Tongue (tissue), 1 donor: ENCODE measurements at regions not wholly inside any gene's neighbourhood (a gene's known extent, or its start where the extent isn't known, plus 50 kb on each side); places are given as distances from the start of the nearest gene placed in this dataset.

Source experiments
- DNase-seq: peaks from one replicate; pipeline ENCODE4 v3.0.0-alpha.2; 2015

DNA sequence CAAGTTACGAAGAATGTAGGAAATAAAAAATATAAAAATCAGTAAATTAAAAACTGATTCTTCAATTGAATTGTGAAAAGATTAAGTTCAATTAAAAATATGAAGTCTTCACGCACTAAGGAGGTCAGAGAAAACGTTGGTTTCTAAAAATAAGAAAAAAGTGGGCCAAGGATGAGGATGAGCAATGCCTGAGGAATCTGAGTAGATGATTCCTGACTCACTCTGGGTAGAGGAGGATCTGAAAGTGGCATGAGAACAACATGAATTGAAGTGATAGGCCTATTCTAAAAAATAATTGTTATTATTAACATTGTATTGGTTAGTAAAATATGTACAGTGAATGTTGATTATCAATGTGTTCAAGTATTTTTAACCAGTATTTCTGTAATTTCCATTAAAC lies 444.2 kb downstream of the GRIA2 start:
- DNase-seq, result no peak

DNA sequence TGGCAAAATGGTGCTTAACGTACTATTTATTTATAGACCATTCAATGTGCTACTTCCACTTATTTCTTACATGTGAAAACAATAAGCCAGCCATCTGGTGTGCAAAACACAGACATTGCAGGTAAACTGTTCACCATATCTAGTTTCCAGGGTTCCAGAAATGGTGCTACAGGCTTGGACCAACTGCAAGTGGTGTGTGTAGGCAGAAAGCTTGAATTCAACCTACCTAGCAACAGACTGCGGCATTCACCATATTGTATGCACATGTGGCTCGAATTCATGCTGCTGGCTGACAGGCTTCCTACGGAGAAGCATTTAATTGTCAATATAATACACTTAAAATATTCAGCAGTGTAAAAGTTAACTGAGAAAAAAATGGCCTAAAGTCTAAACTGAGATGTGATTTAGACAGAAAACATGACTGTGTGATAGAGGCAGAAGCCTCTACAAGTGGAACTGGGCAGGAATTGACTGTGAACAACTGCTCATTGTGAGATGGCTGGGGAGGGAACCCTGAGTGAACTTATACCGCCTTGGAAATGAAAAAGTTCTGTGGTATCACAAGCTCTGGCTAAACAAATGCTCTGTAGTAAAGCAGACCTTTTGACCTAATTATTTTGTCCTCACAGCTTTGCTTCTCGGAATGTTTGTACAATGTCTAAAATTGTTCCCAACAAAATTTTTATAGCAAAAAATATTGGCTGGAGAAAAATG lies 434.7 kb downstream of the GRIA2 start:
- peak; percentile 19 for DNase-seq

DNA sequence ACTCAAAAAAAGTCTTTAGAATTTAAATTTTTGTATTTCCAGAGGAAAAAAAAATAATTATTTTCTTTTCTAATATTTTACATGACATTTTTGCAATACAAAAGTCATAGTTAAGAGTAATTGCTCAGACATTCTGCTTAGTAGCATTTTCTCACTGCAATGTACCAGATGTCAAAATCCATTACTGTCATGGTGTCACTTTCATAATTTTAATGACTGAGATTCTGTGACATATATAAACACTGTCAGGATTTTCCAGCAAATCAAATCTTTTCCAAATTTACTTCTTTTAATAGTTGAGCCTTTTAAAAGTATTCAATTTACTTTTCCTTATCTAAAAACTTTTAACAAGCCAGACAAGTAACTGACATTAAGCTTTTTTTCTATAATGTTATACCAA lies 422.7 kb downstream of the GRIA2 start:
- DNase-seq, result no peak

DNA sequence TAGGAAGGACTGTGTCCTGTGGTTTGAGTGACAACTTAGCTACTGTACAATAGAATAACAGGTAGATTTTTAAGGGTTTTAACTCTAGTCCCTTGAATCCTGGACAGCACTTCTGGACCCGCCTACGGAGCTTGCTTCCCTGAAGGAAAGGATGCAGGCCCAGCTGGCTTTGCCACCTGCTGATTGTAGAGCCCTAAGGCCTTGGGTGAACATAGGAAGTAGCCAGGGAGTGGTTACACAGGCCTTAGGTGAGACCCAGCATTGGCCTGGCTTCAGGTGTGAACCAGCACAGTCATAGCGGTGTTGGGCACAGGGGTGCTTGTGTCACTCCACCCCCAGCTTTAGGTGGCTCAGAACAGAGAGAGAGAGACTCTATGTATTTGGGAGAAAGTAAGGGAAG lies 413.5 kb downstream of the GRIA2 start:
- DNase-seq, result no peak

DNA sequence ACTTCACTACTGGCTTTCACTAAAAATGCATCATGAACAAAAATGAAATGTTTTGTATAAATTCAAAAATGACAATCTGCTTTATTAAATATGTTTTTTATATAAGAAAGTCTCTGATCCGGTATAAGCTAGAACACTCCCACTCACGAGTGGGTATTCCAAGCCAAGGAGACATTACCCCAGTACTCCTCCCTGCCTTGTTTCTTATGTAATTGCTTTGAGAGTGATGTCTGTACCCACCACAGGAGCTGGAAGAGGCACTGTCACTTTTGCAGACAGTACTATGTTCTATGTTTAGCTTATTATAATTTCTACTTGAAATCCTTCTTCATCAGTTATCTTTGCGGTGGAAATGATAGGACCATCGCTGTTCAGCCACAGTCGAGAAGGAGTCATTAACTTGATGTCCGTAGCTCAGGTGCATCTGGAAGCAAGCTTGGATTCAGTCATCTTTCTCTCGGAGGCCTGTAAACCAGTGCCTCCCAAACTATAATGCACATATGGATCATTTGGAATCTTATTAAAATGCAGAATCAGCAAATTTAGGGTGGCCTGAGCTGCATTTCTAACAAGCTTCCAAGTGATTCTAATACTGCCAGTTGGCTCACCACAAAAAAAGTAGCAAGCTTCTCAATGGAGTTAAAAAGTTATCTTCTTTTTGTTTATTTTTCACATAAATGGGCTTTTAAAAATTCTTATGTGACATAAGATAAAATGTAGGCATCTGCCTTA lies 396.4 kb downstream of the GRIA2 start:
- DNase-seq, result no peak

DNA sequence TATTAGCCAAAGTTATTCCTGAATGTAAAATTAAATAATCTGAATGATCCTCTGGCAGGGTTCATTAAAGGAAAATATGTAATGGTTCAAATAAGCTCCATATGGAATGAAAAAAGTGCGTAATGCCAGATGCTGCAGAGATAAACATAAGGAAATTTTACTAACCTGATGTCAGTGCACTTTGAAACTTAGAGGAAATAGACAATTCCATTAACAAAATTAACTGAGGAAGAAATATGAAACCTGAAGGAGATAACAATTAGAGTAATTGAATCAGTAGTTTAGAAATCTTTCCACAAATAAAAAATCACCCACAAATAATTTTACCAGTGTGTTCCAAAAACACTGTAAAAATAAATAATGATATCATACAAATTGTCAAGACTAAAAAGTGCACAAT lies 387.5 kb downstream of the GRIA2 start:
- no peak for DNase-seq

DNA sequence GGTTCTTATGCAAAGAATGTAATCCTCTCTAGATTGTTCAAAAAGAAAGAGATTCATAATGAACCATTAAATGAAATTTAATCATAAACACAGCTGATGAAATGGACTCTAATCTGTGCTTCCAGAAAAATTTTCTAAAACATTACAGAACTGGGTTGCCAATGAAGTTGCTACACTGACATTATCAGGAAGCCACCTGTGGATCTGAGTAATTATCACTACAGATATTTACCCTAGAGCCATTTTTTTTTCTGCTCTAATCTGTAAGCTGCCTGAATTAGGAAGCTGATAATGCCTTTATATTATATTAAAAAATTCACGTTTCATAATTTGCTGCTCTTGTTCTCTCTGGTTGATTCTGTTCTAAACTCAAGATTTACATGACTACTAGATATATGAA lies 380.1 kb downstream of the GRIA2 start:
- DNase-seq, result no peak

DNA sequence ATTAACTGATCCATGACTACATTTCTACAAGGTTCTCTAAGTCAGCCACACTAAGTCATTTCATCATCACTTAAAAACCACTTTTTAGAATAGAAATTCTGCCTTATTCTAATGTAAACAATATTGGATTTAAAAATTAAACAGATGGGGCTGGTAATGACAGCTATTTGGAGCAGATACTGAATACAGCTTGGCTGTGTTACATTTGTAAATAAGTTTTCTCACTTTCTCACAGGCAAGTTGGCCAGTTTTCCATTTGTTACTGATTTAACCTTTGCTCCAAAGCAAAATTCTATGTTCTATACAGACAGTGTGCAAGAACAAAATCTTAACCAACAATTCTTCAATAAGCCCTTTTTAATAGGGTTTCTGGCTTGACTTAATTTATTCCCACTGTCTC lies 370.7 kb downstream of the GRIA2 start:
- DNase-seq, result peak; percentile 56

DNA sequence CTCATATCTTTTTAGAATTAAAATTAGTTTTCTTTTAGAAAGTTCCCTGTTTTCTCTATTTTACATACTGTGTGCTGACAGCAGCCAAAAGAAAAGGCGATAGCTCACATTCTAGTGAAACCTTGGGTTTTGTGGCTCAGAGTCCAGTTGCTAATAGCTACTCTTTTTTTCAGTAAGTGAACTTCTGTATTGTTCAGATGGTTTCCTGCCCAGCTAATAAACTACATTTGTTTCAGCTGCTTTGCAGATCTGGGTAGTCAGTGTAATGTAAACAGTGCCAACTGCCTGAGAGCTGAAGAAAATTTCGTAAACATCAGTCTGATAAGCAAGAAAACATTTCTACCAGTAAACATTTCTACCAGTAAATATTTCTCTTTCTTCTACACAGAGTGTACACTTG lies 370.2 kb downstream of the GRIA2 start:
- DNase-seq, result no peak

DNA sequence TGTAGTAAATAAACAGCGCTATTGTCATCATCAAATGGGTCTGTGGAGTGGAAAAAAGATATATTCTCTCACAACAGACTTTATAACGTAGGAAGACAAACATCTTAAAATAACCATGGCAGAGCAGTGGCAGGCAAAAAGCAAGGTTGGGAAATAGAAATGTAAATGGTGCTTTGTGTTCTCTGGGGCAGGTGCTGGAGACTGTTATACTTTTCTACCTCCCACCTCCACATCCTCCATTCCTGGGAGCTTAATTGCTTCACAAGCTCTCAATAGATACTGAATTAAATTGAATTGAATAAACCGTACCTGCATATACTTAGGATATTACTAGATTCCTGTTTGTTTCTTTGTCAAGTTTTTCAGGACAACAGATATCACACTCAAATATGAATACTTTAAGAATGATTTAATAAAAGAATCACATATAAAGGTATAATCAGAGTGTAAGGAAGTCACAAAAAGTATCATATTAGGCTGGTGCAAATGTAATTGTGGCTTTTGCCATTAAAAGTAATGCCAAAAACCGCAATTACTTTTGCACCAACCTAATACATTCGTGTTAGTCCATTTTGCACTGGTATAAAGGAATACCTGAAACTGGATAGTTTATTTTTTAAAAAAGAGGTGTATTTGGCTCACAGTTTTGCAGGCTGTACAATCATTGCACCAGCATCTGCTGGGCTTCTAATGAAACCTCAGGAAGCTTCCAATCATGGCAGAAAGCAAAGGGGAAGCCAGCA lies 367.3 kb downstream of the GRIA2 start:
- no peak for DNase-seq

DNA sequence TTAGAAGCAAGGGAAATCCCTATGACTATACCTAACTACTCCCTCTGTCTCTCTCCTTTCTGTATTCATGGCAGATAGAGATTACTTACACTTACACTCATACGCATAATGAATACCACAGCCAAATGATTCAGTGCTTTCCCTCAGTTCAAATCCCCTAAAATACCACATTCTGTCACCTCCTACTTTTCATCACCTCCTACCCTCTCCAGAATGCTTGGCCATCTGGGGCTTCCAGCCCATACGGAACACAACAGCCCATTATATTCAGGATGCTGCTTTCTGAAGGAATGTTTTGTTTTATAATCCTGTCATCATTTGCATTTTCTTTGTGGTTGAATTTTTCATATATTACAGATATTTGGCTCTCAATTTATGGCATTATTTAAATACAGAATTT lies 361.6 kb downstream of the GRIA2 start:
- DNase-seq, result no peak

DNA sequence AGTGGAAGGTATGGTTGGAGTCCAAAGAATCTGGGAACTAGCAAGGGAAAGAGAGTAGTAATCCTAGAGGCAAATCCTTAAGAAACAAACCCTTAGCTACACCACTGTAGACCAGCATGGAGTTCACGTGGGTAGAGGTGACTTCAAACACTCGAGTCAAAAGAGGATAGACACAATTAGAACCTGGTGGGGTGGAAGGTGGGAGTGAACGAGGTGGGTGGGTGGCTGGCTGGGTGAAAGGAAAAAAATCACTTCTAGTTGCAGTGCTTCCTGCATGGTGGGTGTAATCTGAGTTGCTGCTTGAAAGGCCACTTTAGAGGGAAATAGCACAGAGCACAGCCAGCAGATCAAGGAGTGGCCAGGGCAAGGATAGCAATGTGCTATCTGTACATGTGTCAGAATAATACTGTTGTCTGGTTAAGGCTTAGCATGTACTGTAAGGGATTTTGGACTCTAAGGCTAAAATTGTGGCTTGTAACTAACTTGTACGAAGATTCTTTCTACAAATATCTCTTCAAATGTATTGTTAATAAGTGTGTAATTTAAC lies 356.2 kb downstream of the GRIA2 start:
- DNase-seq, result peak; percentile 15

DNA sequence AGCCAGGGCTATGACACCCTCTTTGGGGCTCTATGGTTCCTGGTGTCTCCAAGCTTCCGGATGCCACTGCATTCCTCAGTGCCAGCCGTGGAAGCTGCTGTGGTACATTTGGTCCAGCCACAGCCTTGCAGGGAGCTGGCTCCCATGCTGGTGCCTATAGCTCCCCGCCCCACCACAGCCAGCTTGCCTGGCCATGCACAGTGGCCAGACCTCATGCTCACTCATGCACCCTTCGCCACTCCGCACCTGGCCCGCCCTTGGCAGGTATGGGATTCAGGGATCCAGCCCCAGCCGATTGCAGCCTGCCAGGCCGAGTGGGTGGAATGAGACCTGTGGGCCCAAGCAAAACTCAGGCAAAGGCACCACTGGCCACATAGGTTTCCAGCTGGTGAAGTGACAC lies 354.8 kb downstream of the GRIA2 start:
- DNase-seq, result no peak

DNA sequence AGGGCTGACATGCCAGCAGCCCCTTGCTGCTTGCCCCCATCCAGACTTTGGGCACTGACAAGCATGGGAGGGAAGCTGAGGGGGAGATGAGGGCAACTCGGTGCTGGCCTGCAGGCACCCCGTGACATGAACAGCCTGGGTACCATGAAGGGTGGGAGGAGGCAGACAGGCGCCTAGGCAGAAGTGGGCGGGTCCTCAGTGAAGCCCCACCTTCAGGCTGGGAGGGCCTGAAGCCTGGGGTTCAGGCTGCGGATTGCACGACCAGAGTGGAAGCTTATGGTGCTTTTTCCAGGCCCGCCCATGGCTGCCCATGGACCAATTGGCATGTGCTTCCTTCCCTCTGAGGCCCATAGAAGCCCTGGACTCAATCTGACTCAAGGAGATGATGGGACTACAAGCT lies 354.1 kb downstream of the GRIA2 start:
- DNase-seq, result no peak

DNA sequence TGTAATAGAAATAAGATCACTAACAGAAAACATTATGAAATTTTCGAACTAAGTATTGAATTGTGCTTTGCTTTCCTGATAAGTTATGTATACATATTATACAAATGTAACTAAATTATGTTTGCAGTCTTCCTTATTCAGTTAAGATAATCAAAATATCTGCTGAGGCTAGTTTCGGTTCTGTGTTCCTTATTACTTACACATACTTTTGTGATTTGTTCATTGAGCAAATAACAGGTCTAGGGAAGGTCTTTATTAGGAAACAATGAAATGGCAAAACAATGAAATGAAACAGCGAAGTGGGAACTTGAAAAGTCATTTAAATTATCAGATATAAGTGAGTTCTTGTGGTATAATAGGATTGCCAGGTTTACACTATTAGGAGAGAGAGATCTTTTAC lies 352.4 kb downstream of the GRIA2 start:
- DNase-seq, result no peak

DNA sequence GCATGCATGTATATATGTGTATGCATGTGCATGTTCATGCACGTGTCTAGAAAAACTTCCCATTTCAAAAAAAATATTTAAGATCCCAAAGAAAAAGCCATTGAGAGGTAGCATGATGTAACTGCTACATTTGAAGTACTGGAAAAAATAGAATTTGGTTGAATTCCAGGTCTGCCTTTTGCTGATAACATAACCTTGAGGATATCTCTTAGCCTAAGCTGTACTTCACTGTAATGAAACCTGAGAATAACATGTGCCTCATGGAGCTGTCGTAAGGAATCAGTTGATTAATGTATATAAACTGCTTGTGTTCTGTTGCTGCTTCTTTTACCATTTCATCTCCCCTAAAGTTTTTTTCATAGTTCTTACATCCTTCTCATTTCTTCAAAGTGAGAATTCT lies 351.8 kb downstream of the GRIA2 start:
- no peak for DNase-seq

DNA sequence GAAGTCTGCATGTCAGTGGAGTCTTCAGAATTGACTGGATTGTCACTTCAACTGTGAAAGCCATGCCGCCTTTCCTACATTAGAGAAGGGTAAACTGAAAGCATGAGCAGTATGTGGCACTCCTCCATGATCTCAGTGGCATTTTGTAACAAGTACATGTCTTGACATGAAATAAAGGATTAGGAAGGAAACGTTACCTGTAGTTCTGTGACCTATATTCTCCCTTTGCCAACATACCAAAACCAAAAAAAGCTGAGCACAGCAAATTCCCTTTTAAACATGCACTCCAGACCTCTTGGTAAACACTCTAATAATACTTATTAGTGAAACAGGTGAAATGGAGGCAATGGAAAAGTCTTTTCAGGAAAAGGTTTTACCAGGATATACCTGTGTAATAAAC lies 344.2 kb downstream of the GRIA2 start:
- no peak for DNase-seq

DNA sequence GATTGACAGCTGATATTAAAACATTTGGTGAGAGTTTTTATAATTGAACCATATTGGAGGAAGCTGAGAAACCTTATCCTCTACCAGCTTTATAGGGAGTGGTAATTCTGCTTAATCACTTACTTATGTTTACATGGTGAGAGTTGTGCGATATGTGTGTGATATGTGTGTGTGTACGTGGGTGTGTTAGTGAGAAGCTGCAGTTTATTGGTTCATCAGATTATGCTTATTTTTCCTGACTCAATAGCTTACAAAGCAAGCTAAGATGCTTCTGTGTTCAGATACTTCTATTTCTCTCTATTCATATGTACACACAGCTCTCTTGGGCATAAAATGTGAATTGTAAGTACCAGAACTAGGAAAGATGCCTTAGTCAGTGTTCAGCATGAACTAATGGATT lies 343.7 kb downstream of the GRIA2 start:
- no peak for DNase-seq

DNA sequence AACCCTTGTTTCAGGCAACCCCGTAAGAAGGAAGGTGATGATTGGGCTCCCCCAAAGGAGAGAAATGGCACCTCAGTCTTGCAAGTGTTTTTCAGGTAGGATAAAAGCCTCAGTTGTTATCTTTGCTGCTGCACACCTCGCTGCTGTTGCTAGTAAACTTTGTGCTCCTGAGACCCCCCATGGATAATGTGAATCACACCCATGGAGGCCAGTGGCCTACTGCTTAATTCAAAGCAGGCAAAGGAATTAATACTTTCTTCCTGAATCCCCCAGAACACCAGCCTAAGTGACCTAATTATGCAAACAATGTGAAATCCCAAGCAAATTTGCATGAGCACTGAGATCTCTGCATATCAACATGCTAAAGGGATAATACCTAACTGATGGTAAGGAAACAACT lies 337.5 kb downstream of the GRIA2 start:
- DNase-seq, result no peak

DNA sequence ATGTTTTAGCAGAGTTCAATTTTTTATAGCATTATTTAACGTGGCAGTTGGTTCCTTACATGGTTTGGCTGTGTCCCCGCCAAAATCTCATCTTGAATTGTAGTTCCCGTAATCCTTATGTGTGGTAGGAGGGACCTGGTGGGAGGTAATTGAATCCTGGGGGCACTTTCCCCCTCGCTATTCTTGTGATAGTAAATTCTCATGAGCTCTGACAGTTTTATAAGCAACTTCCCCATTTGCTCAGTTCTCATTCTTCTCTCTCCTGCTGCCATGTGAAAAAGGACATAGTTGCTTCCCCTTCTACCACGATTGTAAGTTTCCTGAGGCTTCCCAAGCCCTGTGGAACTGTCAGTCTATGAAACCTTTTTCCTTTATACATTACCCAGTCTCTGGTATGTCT lies 329.5 kb downstream of the GRIA2 start:
- DNase-seq, result no peak

DNA sequence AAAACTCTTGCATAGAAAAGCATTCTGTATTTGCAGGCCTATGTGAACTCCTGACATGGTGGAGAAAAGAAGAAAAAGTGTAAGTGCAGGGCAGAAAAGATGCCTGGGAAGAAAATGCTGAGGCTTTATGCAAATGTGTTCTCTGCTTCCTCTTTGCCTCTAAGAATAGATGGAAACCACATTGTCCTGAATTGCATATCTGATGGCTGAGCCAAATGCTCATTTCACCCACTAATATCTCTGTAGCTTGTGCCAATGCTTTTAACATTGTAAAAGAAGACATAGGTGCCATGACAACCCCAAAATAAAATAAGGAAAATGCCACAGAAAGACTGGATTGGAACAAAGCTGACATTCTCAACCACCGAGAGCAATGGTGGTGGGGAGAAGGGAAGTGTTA lies 307.4 kb downstream of the GRIA2 start:
- DNase-seq, result no peak

DNA sequence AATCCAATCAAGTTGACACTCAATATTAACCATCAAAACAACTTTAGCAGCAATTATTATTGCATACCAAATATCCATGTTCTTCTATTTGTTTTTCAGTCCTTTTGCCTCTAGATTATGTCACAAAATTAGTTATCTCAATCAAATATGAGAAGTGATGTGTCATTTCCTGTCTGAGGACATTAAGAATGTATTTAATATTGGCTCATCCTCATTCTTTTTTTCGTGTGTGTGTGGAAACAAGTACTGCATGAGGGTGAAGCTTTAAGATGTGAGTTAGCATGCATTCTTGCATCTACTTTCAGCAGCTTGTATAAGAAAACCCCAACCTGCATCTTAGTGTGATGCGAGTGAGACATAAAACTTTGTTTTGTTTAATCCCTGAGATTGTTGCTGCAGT lies 301.4 kb downstream of the GRIA2 start:
- DNase-seq, result no peak

DNA sequence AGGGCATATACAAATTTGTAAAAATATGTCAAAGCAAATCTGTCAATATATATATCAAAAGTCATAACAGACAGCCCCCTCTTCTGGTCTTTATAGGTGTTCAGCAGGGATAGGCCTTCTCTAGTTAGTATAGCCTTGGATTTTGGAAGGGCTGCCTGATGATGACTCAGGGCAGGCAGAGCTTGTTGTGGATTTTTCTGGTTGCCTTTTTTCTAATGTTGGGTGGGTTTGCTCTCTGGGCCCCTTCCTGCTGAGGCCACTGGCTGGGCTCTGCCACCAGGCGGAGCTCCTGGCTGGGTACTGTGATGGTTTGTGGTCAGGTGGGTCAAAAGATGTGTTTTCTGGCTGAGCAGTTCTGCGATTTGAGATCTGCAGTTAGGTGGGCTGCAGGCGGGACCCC lies 294.2 kb downstream of the GRIA2 start:
- no peak for DNase-seq
